HepG2 (cell line): ENCODE measurements at regions not wholly inside any gene's neighbourhood (a gene's known extent, or its start where the extent isn't known, plus 50 kb on each side); places are given as distances from the start of the nearest gene placed in this dataset.

Source experiments
- FIP1L1 ChIP-seq: fragments of 200-400 bp; formaldehyde crosslinking; IDR thresholded peaks from 2 replicates; pipeline ENCODE4 v1.6.1; 2018; ENCODE audit warnings: low read depth, mild to moderate bottlenecking, low read length, moderate library complexity, borderline replicate concordance; ENCODE audit not compliant: insufficient read depth
- GFI1 ChIP-seq: sonication (generic); formaldehyde crosslinking; IDR thresholded peaks from 2 replicates; pipeline ENCODE4 v1.5.0; 2020; ENCODE audit warnings: missing genetic modification reagents, mild to moderate bottlenecking, borderline replicate concordance
- HDAC6 ChIP-seq: fragments of 200-600 bp; sonication (generic); IDR thresholded peaks from 2 replicates; pipeline ENCODE4 v1.7.0; 2017; ENCODE audit warnings: mild to moderate bottlenecking, antibody characterized with exemption, low read length, low read depth
- JUN ChIP-seq: sonication (generic); formaldehyde crosslinking; IDR thresholded peaks from 2 replicates; pipeline ENCODE4 v1.4.0; 2020; ENCODE audit warnings: mild to moderate bottlenecking, missing genetic modification reagents
- JUNB ChIP-seq: sonication (generic); formaldehyde crosslinking; IDR thresholded peaks from 2 replicates; pipeline ENCODE4 v1.8.0; 2022; ENCODE audit warnings: missing genetic modification reagents, mild to moderate bottlenecking, borderline replicate concordance
- SIN3B ChIP-seq: fragments of 150-350 bp; IDR thresholded peaks from 2 replicates; pipeline ENCODE4 v1.6.1; 2014; ENCODE audit warnings: low read length
- SMC3 ChIP-seq: IDR thresholded peaks from 2 replicates; pipeline ENCODE4 v1.6.1; 2011; ENCODE audit warnings: low read length, improper control_type of control experiment
- TF ChIP-seq, protein P1 (sequence below): sonication (generic); formaldehyde crosslinking; IDR thresholded peaks from 2 replicates; pipeline ENCODE4 v1.5.0; 2020; ENCODE audit warnings: mild to moderate bottlenecking, missing genetic modification reagents, borderline replicate concordance
- TF ChIP-seq, protein P2 (sequence below): sonication (generic); formaldehyde crosslinking; IDR thresholded peaks from 2 replicates; pipeline ENCODE4 v1.9.0; 2021; ENCODE audit warnings: missing genetic modification reagents, borderline replicate concordance
- TF ChIP-seq, protein P3 (sequence below): sonication (generic); formaldehyde crosslinking; IDR thresholded peaks from 2 replicates; pipeline ENCODE4 v1.4.0; 2020; ENCODE audit warnings: missing genetic modification reagents
- TF ChIP-seq, protein P4 (sequence below): sonication (generic); formaldehyde crosslinking; IDR thresholded peaks from 2 replicates; pipeline ENCODE4 v1.4.0; 2020; ENCODE audit warnings: missing genetic modification reagents
- TF ChIP-seq, protein P5 (sequence below): sonication (generic); IDR thresholded peaks from 2 replicates; pipeline ENCODE4 v1.6.1; 2016; ENCODE audit warnings: low read depth, borderline replicate concordance

DNA sequence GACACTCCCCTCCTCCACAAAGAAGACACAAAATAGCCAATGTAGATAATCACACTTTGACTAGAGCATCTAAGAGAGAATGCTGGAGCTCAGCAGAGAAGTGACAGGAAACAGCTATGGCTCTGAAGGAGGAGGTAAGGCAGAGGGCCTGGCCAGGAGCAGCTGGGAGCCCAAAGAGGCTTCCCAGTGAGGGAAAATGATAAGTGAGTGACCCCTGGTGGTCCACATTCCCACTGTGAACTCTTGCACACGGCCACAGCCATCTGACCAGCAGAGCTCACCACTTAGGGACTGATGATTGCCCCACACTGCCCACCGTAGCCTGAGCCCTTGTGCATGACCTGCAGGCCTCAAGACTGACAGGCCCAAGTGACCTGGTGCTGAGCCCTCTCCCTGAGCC is 162.7 kb upstream of the GALNTL6 start:
- TF ChIP-seq, protein P1, sequence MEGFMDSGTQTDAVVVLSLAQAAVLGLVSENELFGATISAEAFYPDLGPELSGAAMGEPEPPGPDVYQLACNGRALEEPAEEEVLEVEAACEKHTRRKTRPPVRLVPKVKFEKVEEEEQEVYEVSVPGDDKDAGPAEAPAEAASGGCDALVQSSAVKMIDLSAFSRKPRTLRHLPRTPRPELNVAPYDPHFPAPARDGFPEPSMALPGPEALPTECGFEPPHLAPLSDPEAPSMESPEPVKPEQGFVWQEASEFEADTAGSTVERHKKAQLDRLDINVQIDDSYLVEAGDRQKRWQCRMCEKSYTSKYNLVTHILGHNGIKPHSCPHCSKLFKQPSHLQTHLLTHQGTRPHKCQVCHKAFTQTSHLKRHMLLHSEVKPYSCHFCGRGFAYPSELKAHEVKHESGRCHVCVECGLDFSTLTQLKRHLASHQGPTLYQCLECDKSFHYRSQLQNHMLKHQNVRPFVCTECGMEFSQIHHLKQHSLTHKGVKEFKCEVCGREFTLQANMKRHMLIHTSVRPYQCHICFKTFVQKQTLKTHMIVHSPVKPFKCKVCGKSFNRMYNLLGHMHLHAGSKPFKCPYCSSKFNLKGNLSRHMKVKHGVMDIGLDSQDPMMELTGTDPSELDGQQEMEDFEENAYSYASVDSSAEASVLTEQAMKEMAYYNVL = no peak
- TF ChIP-seq FIP1L1 (no peak), SMC3 (no peak), JUN (CRISPR knock-in tag) (no peak), GFI1 (CRISPR knock-in tag) (no peak), HDAC6 (no peak), JUNB (CRISPR knock-in tag) (no peak), SIN3B (no peak)
- TF ChIP-seq, protein P2, sequence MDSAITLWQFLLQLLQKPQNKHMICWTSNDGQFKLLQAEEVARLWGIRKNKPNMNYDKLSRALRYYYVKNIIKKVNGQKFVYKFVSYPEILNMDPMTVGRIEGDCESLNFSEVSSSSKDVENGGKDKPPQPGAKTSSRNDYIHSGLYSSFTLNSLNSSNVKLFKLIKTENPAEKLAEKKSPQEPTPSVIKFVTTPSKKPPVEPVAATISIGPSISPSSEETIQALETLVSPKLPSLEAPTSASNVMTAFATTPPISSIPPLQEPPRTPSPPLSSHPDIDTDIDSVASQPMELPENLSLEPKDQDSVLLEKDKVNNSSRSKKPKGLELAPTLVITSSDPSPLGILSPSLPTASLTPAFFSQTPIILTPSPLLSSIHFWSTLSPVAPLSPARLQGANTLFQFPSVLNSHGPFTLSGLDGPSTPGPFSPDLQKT (CRISPR knock-in tag) = no peak
- TF ChIP-seq, protein P3, sequence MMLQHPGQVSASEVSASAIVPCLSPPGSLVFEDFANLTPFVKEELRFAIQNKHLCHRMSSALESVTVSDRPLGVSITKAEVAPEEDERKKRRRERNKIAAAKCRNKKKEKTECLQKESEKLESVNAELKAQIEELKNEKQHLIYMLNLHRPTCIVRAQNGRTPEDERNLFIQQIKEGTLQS (CRISPR knock-in tag) = no peak
- TF ChIP-seq, protein P4, sequence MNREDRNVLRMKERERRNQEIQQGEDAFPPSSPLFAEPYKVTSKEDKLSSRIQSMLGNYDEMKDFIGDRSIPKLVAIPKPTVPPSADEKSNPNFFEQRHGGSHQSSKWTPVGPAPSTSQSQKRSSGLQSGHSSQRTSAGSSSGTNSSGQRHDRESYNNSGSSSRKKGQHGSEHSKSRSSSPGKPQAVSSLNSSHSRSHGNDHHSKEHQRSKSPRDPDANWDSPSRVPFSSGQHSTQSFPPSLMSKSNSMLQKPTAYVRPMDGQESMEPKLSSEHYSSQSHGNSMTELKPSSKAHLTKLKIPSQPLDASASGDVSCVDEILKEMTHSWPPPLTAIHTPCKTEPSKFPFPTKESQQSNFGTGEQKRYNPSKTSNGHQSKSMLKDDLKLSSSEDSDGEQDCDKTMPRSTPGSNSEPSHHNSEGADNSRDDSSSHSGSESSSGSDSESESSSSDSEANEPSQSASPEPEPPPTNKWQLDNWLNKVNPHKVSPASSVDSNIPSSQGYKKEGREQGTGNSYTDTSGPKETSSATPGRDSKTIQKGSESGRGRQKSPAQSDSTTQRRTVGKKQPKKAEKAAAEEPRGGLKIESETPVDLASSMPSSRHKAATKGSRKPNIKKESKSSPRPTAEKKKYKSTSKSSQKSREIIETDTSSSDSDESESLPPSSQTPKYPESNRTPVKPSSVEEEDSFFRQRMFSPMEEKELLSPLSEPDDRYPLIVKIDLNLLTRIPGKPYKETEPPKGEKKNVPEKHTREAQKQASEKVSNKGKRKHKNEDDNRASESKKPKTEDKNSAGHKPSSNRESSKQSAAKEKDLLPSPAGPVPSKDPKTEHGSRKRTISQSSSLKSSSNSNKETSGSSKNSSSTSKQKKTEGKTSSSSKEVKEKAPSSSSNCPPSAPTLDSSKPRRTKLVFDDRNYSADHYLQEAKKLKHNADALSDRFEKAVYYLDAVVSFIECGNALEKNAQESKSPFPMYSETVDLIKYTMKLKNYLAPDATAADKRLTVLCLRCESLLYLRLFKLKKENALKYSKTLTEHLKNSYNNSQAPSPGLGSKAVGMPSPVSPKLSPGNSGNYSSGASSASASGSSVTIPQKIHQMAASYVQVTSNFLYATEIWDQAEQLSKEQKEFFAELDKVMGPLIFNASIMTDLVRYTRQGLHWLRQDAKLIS (CRISPR knock-in tag) = no peak
- TF ChIP-seq, protein P5, sequence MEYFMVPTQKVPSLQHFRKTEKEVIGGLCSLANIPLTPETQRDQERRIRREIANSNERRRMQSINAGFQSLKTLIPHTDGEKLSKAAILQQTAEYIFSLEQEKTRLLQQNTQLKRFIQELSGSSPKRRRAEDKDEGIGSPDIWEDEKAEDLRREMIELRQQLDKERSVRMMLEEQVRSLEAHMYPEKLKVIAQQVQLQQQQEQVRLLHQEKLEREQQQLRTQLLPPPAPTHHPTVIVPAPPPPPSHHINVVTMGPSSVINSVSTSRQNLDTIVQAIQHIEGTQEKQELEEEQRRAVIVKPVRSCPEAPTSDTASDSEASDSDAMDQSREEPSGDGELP = no peak
